Osteocyte (in vitro differentiated cells): ENCODE measurements at regions not wholly inside any gene's neighbourhood (a gene's known extent, or its start where the extent isn't known, plus 50 kb on each side); places are given as distances from the start of the nearest gene placed in this dataset.
"Not testable (repeated sequence)": the region's sequence is repeated elsewhere in the genome, so short reads cannot be mapped to it uniquely, and the experiment has no call there.

Experiments
- DNase-seq: peaks from one replicate; pipeline ENCODE4 v3.0.0; 2021; ENCODE audit warnings: mixed read lengths; ENCODE audit not compliant: unreplicated experiment; ENCODE audit errors: extremely low spot score
- H3K27ac Mint-ChIP-seq: one replicate; pipeline ENCODE4 v1.8.0; 2021; ENCODE audit warnings: mild to moderate bottlenecking, mixed read lengths; ENCODE audit not compliant: unreplicated experiment
- H3K27me3 Mint-ChIP-seq: one replicate; pipeline ENCODE4 v1.8.0; 2021; ENCODE audit warnings: mixed read lengths; ENCODE audit not compliant: unreplicated experiment
- H3K36me3 Mint-ChIP-seq: one replicate; pipeline ENCODE4 v1.8.0; 2021; ENCODE audit warnings: mixed read lengths; ENCODE audit not compliant: unreplicated experiment
- H3K4me1 Mint-ChIP-seq: one replicate; pipeline ENCODE4 v1.8.0; 2021; ENCODE audit warnings: mixed read lengths; ENCODE audit not compliant: unreplicated experiment
- H3K4me3 Mint-ChIP-seq: one replicate; pipeline ENCODE4 v1.8.0; 2021; ENCODE audit warnings: mild to moderate bottlenecking, moderate library complexity, mixed read lengths; ENCODE audit not compliant: unreplicated experiment
- H3K9me3 Mint-ChIP-seq: one replicate; pipeline ENCODE4 v1.8.0; 2021; ENCODE audit warnings: mixed read lengths; ENCODE audit not compliant: unreplicated experiment
- CTCF ChIP-seq: fragments of 200-600 bp; sonication (generic); IDR thresholded peaks from 2 replicates; pipeline ENCODE4 v1.5.0; 2021; ENCODE audit warnings: antibody characterized with exemption, mild to moderate bottlenecking, moderate library complexity

DNA sequence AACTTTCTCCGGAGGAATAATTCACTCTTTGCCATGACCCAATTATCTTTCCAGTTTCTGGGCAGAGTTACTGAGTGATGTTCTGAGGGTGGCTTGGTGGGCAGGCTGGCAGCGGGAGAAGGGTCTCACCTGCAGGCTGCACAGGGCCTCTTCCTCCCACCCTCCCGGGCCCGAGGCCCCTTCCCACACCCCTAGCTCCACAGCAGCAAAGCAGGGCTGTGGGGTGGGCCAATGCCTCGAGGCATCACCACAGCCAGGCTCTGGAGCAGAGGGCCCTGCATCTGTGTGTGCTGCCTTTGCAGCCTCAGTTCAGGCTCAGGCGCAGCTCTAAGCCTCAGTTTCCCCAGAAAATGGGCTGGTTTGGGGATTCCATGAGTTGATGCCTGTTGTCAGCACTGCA lies 120.2 kb upstream of the FOXD4L5 start:
- no peaks in the 10 kb centered on the region for H3K4me1 Mint-ChIP-seq
- no peak for TF ChIP-seq CTCF
- no peaks in the 10 kb centered on the region for H3K27me3 Mint-ChIP-seq
- H3K4me3 Mint-ChIP-seq: no peak overlapping the region
- no peak overlapping the region for H3K27ac Mint-ChIP-seq
- no peaks in the 10 kb centered on the region for H3K36me3 Mint-ChIP-seq
- peaks cover 21% of the 10 kb centered on the region for H3K9me3 Mint-ChIP-seq
- DNase-seq: no peak

DNA sequence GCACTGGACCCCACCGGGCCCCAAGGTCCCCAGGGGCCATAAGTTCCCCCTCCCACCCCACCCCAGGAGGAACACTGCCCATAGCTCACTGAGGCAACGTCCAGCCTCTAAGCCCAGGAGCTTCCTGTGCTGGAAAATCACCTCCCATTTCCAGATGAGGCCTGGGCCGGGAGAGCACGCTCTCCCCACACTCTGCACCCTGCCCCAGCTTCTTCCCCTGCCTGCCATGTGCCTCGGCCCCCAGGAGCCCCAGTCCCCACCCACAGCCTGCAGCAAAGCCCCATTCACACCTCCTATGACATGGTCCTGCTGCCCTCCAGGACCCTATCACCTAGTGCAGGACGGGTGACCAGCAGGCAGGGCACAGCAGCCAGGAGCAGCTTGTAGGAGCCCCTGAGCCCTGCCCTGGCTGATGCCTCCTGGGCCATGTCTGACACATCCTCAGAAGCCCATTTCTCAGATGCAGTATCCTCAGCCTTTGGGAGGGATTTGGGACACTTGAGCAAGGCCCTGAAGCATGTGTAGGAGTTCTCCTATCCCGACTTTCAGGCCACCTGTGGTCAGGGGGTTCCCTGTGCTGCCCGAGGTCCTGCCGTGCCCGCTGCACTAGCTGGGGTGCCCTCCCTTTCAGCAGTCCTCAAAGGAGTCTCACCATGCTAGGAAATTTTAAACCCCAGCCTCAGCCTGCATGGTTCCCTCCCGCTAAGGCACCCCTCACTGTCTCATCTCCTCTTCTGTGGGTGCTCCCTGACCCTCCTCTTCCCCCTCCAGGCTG lies 119.4 kb upstream of the FOXD4L5 start:
- DNase-seq: no peak
- Mint-ChIP-seq H3K4me1 (no peaks in the 10 kb centered on the region), H3K36me3 (no peaks in the 10 kb centered on the region), H3K27me3 (no peaks in the 10 kb centered on the region), H3K4me3 (no peak overlapping the region), H3K27ac (no peak overlapping the region), H3K9me3 (peaks cover 14% of the 10 kb centered on the region)
- no peak for TF ChIP-seq CTCF

DNA sequence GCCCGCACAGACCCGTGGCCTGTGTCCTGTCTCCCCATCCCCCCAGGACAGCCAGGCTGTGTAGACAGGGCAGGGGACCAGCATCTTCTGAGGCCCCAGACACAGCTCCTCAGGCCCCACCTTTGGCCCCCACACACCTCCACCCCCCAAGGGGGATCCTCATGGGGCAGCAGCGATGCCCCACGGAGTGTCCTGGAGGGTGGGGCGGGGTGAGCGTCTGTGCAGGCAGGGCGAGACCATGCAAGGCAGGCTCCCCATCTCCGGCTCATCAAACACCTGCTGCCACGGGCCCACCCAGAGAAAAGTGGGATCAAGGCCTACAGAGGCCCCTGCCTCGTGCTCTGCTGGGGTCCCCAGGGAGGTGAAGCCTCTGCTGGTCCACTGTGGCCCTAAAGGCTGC lies 118.7 kb upstream of the FOXD4L5 start:
- Mint-ChIP-seq H3K27ac (no peak overlapping the region), H3K9me3 (peaks cover 14% of the 10 kb centered on the region), H3K4me3 (no peak overlapping the region), H3K27me3 (no peaks in the 10 kb centered on the region), H3K4me1 (no peaks in the 10 kb centered on the region), H3K36me3 (no peaks in the 10 kb centered on the region)
- TF ChIP-seq CTCF: no peak
- DNase-seq: no peak

DNA sequence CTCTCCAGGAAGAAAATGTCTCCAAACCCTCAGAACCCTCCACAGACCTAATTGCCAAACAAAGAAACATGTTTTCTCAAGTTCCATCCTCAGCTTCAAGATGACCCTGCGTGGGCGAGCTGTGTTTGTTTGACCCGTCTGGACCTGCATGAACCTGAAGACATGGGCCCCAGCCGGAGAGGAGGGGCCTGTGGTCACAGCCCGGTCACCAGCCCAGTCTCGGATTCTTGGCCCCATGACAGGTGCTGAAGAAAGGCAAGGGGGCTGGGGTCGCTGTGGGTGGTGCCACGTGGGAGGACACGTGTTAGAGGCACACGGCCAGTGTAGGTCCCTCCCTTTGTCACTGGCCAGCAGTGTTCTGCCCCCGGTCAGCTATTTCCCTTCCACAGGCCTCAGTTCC lies 118.1 kb upstream of the FOXD4L5 start:
- H3K27me3 Mint-ChIP-seq, H3K9me3 Mint-ChIP-seq: not testable (repeated sequence)

GRCh38 chr9:65402206-65402870 lies 117.3 kb upstream of the FOXD4L5 start:
- H3K9me3 Mint-ChIP-seq, H3K36me3 Mint-ChIP-seq, H3K4me3 Mint-ChIP-seq, DNase-seq, H3K27me3 Mint-ChIP-seq, H3K4me1 Mint-ChIP-seq, H3K27ac Mint-ChIP-seq: not testable (repeated sequence)

More for the DNA sequence above, 118.1 kb upstream of the FOXD4L5 start:
- H3K4me1 Mint-ChIP-seq, H3K27ac Mint-ChIP-seq, H3K4me3 Mint-ChIP-seq, H3K36me3 Mint-ChIP-seq, DNase-seq: not testable (repeated sequence)

DNA sequence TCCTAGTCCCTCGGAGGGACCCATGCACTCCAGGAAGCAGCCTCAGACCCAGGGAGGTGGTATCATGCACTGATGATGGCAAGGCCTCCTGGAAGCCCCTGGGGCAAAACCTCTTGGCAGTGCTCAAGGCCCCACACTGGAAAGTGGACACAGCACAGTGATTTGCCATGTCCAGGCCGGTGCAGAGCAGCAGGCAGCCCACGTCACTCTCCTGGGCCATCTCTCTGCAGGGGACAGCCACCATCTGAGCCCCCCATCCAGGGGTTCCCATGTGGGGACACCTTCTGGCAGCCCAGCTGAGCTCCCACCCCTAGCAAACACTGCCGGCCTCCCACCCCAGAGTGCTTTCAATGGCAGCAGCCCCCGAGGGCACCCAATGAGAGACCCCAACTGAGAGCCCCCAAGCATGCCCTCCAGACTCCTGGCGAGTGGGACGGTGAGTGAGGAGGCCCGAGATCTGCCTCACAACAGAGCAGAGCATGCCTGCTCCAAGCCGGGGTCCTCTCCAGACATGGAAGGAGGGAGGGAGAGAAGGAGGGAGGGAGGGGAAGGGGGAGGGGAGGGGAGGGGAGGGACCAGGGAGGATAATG lies 116.5 kb upstream of the FOXD4L5 start:
- DNase-seq: peak; percentile 78
- not testable (repeated sequence) for H3K4me1 Mint-ChIP-seq, H3K36me3 Mint-ChIP-seq

More for the DNA sequence above, 116.5 kb upstream of the FOXD4L5 start:
- not testable (repeated sequence) for H3K9me3 Mint-ChIP-seq, H3K27ac Mint-ChIP-seq, H3K4me3 Mint-ChIP-seq, H3K27me3 Mint-ChIP-seq
